Fibroblast of mammary gland (primary cell): ENCODE measurements at regions not wholly inside any gene's neighbourhood (a gene's known extent, or its start where the extent isn't known, plus 50 kb on each side); places are given as distances from the start of the nearest gene placed in this dataset.
"Not testable (repeated sequence)": the region's sequence is repeated elsewhere in the genome, so short reads cannot be mapped to it uniquely, and the experiment has no call there.

ENCODE experiments used
- DNase-seq: peaks from one replicate; pipeline ENCODE4 v3.0.0-alpha.2; 2010; ENCODE audit warnings: low read depth
- H3K4me3 ChIP-seq: 2 replicates; pipeline ENCODE4 v1.5.1; 2011; ENCODE audit warnings: low read depth, mild to moderate bottlenecking, low read length, moderate library complexity; ENCODE audit not compliant: control insufficient read depth
- CTCF ChIP-seq: conservative IDR thresholded peaks from 2 replicates; pipeline ENCODE4 v1.5.1; 2011; ENCODE audit warnings: low read depth, low read length, inconsistent platforms; ENCODE audit not compliant: control insufficient read depth, insufficient read depth

GRCh38 chr19:28118235-28118634 lies 1094.7 kb downstream of the UQCRFS1 start:
- DNase-seq, result peak; percentile 6
- no peak overlapping the region for H3K4me3 ChIP-seq
- TF ChIP-seq CTCF, result no peak

- TF ChIP-seq CTCF, result no peak
- no peak overlapping the region for H3K4me3 ChIP-seq
- DNase-seq, result no peak
Measured at GRCh38 chr19:28117143-28117542, 1095.8 kb downstream of the UQCRFS1 start.

GRCh38 chr19:28116379-28116778 lies 1096.6 kb downstream of the UQCRFS1 start:
- DNase-seq, H3K4me3 ChIP-seq: not testable (repeated sequence)

DNA sequence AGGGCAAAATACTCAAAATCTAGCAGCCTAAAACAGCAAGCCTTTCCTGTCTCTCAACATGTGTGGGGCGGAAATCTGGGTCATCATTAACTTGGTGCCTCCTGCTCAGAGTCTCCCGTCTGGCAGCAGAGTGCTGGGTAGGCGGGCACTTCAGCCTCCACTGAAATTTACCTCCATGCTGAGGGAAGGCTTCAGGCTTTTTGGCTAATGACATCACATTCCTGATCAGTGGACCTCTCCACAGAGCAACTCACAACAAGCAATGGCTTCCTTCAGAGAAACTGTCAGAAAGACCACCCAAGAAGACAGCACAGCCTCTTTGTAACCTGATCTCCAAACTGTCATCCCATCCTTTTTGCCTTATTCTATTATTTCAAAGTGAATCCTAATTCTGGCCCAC lies 1109.0 kb downstream of the UQCRFS1 start:
- no peak for DNase-seq
- no peak for TF ChIP-seq CTCF
- H3K4me3 ChIP-seq, result no peak overlapping the region

DNA sequence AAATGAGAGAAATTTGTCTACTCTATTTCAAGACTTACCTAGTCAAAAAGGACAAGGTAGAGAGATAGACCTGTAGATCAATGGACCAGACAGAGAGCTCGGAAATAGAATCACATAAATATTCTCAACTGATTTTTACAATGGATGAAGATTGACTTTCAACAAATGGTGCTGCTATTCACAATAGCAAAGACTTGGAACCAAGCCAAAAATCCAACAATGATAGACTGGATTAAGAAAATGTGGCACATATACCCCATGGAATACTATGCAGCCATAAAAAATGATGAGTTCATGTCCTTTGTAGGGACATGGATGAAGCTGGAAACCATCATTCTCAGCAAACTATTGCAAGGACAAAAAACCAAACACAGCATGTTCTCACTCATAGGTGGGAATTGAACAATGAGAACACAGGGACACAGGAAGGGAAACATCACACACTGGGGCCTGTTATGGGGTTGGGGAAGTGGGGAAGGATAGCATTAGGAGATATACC lies 1128.2 kb downstream of the UQCRFS1 start:
- H3K4me3 ChIP-seq, DNase-seq: not testable (repeated sequence)

DNA sequence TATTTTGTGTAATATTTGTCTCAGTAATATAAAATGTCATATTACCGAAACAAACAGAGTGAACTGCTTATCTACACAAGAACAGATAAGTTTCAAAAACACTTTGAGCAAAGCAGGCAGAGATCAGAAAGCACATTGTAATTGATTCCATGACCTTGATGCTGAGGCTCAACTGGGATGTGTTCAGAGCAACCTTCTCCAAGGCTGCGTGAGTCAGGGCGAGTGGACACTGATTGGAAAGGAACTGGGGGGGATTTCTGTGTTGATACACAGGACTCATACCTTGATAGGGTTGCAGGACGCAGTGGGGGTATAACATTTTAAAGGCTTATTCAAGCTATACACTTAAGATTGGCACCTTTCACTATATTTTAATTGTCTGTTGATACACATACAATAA lies 1136.3 kb downstream of the UQCRFS1 start:
- no peak for DNase-seq
- no peak for TF ChIP-seq CTCF
- no peak overlapping the region for H3K4me3 ChIP-seq

GRCh38 chr19:28075229-28075628 lies 1137.7 kb downstream of the UQCRFS1 start:
- H3K4me3 ChIP-seq, result no peak overlapping the region
- no peak for DNase-seq
- no peak for TF ChIP-seq CTCF

DNA sequence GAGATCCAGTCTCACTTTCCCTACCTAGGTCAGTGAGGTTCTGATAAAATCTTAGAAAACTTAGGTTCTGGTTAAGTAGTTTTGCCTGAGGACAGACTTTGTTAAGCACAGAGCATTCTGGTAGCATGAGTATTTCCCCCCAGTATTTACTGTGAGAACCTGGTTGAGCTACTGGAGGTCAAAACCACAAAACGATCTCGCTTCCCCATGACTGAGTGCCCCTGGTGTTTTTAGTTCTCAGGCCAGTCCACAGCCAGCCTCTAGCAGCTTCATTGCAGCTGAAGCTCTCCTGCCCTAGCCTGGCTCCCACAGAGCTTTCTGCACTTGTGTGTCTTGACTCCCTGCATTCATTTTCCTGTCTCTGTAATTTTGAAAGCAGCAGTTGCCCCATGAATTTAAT lies 1138.2 kb downstream of the UQCRFS1 start:
- no peak for TF ChIP-seq CTCF
- no peak overlapping the region for H3K4me3 ChIP-seq
- DNase-seq, result no peak
